Prostate gland (tissue), 2 donors: ENCODE measurements at regions not wholly inside any gene's neighbourhood (a gene's known extent, or its start where the extent isn't known, plus 50 kb on each side); places are given as distances from the start of the nearest gene placed in this dataset.

ENCODE experiments used
- DNase-seq: peaks from one replicate; pipeline ENCODE4 v3.0.0-alpha.2; 2019; ENCODE audit warnings: low spot score
- H3K27ac ChIP-seq, 2 donors: fragments of 200-600 bp; sonication (generic); 2 replicates each; pipeline ENCODE4 v1.5.1; 2017 to 2019
- H3K27me3 ChIP-seq: fragments of 200-600 bp; sonication (generic); replicated peaks from 2 replicates; pipeline ENCODE4 v1.5.1; 2019; ENCODE audit not compliant: insufficient read depth
- H3K36me3 ChIP-seq, 2 donors: fragments of 200-600 bp; sonication (generic); 1 replicate in 1 of 2; 2 replicates in 1 of 2; pipeline versions ENCODE4 v1.5.1 to v1.8.1; 2017 to 2019
- H3K4me1 ChIP-seq: fragments of 200-600 bp; sonication (generic); replicated peaks from 2 replicates; pipeline ENCODE4 v1.5.1; 2019
- H3K4me3 ChIP-seq, 2 donors: fragments of 200-600 bp; sonication (generic); 2 replicates each; pipeline ENCODE4 v1.5.1; 2017 to 2019
- H3K9me3 ChIP-seq: fragments of 200-600 bp; sonication (generic); 2 replicates; pipeline ENCODE4 v1.5.1; 2017
- POLR2A ChIP-seq: fragments of 450-650 bp; IDR thresholded peaks from one replicate; pipeline ENCODE4 v1.6.1; 2016; ENCODE audit warnings: antibody characterized with exemption, mild to moderate bottlenecking
- POLR2AphosphoS5 ChIP-seq: sonication (generic); formaldehyde crosslinking; IDR thresholded peaks from one replicate; pipeline ENCODE4 v1.6.1; 2017; ENCODE audit warnings: antibody characterized with exemption
- WGBS: methylation state at CpG from one replicate; pipeline ENCODE4 v1.1.5; 2018; 5-methylcytosine and 5-hydroxymethylcytosine counted together
- intact Hi-C: fragments of 100-400 bp; cut with DNase I; formaldehyde crosslinking; loops from one replicate; pipeline ENCODE4 v1.14.2; 2022
- TF ChIP-seq, protein P1 (sequence below), 4 experiments: fragments of 200-600 bp in 2 of 4; fragments of 450-650 bp in 2 of 4; sonication (generic) in 2 of 4; IDR thresholded peaks; 1 replicate in 3 of 4; 2 replicates in 1 of 4; pipeline ENCODE4 v1.5.1; 2016 to 2019; ENCODE audit warnings: antibody characterized with exemption in 4 of 4, mild to moderate bottlenecking in 2 of 4, moderate library complexity in 2 of 4

DNA sequence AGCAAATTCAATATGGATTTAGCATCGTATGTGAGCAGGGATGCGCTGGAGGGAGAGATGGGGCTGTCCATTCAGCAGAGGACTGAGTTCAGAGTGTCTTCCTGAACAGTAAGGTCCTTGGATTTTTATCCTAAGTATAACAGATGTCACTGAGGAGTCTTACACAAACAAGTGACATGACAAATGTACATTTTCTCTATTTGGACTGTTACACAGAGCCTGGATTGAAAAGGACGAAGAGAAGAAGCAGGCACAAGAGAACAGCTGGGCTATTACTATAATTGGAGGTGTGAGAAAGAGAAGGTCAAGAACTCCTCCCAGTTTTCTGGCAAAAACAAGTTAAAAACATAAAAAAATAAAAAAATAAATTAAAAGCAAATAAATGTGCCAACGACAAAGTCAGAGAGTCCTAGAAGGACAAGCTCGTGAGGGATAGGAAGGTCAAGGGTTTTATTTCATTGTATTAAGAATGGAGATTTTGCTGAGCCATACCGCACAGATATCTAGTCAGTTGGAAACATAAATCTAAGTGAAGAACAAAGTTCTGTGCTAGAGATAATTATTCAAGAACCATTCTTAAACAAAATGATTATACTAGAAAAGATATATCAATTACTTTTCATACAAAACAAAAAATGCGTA lies 1186.3 kb downstream of the EFNB2 start:
- Histone ChIP-seq H3K4me3 (no peak overlapping the region), H3K36me3 (no peaks in the 10 kb centered on the region), H3K4me1 (no peaks in the 10 kb centered on the region), H3K27me3 (no peaks in the 10 kb centered on the region), H3K9me3 (no peaks in the 10 kb centered on the region), H3K27ac (no peak overlapping the region)
- 81% methylated on average over 7 of the region's 7 CpGs for WGBS
- intact Hi-C loops: no loop called here
- DNase-seq: no peak
- TF ChIP-seq POLR2A (no peak), POLR2AphosphoS5 (no peak)
- TF ChIP-seq, protein P1, sequence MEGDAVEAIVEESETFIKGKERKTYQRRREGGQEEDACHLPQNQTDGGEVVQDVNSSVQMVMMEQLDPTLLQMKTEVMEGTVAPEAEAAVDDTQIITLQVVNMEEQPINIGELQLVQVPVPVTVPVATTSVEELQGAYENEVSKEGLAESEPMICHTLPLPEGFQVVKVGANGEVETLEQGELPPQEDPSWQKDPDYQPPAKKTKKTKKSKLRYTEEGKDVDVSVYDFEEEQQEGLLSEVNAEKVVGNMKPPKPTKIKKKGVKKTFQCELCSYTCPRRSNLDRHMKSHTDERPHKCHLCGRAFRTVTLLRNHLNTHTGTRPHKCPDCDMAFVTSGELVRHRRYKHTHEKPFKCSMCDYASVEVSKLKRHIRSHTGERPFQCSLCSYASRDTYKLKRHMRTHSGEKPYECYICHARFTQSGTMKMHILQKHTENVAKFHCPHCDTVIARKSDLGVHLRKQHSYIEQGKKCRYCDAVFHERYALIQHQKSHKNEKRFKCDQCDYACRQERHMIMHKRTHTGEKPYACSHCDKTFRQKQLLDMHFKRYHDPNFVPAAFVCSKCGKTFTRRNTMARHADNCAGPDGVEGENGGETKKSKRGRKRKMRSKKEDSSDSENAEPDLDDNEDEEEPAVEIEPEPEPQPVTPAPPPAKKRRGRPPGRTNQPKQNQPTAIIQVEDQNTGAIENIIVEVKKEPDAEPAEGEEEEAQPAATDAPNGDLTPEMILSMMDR (IDR thresholded peaks at IDR 0.05): no peak

DNA sequence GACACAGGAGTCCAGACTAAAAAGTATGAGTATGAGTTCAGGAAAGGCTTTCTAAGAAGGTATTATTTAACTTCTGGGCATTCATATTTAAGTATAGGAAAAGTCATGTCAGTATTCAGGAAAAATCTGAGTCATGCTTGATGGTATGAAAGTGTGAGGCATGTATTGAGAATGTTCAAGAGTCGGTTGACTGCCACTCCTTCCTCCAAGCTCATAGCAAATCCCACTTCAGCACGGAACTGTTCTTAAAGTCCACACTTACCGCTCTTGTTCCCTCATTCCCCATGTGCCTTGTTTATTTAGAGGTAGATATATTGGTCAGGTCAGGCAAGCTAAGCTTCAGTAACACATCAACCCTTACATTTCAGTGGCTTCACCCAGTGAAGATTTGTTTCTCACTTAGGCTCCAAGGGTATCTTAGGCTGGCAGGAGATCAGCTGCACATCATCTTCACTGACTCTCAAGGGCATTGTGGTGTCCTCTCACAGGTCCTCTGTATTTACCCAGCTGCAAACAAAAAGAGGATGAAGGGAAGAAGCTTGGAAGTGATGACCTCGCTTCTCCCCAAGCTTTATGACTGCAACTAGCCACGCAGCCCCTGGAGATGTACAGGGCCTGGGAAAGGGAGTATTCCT lies 1189.2 kb downstream of the EFNB2 start:
- intact Hi-C loops: no loop called here
- H3K4me1 ChIP-seq: no peaks in the 10 kb centered on the region
- no peaks in the 10 kb centered on the region for H3K9me3 ChIP-seq
- no peaks in the 10 kb centered on the region for H3K36me3 ChIP-seq
- H3K27ac ChIP-seq: no peak overlapping the region
- H3K27me3 ChIP-seq: no peaks in the 10 kb centered on the region
- no peak overlapping the region for H3K4me3 ChIP-seq
- DNase-seq: no peak
- 92% methylated on average over 5 of the region's 5 CpGs for WGBS
- TF ChIP-seq POLR2AphosphoS5 (no peak), POLR2A (no peak)
- TF ChIP-seq, protein P1 (IDR thresholded peaks at IDR 0.05): no peak

DNA sequence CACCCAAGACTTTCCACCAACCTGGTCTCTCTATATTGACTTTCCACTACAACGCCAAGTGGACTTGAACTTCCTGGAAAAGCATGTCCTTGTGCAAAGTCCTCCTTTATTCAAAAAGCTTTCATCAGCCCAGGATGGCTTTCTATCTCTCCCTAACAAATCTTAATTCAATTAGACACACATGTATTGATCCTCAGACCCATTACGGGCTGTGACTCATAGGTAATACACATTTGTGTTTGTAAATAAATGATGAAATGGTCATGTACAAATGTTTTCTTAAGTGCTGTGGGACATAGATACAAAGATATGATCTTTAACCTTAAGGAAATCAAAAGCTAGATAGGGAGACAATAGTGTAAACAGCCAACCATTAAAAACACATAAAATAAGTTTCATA lies 1189.7 kb downstream of the EFNB2 start:
- no peak overlapping the region for H3K4me3 ChIP-seq
- DNase-seq: no peak
- TF ChIP-seq, protein P1 (IDR thresholded peaks at IDR 0.05): no peak
- WGBS: 98% methylated on average over 2 of the region's 2 CpGs
- intact Hi-C loops: no loop called here
- no peaks in the 10 kb centered on the region for H3K9me3 ChIP-seq
- H3K36me3 ChIP-seq: no peaks in the 10 kb centered on the region
- no peak overlapping the region for H3K27ac ChIP-seq
- H3K4me1 ChIP-seq: no peaks in the 10 kb centered on the region
- H3K27me3 ChIP-seq: no peaks in the 10 kb centered on the region

DNA sequence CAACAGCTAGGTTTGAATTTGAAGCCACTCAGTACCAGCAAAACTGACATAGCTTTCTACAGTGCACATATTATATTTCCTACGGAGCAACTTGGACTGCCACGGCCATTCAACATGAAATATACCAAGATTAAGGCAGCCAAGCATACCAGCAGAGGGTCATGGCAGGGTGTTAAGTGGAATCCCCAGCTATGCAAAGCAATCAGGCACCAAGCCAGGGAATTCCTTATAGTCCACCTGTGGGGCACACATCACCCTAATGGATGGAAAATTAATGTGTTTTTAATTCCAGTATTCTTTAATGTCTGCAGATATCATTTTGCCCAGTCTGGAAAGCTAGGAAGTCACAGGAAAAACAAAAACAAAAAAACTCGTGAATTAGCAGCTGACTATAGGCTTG lies 1190.3 kb downstream of the EFNB2 start:
- no peak overlapping the region for H3K4me3 ChIP-seq
- no peak for DNase-seq
- no peak for TF ChIP-seq POLR2AphosphoS5
- TF ChIP-seq POLR2A: no peak
- TF ChIP-seq, protein P1 (IDR thresholded peaks at IDR 0.05): no peak
- H3K27ac ChIP-seq: no peak overlapping the region
- H3K9me3 ChIP-seq: no peaks in the 10 kb centered on the region
- H3K27me3 ChIP-seq: no peaks in the 10 kb centered on the region
- 78% methylated on average over 3 of the region's 3 CpGs for WGBS
- intact Hi-C loops: no loop called here
- no peaks in the 10 kb centered on the region for H3K4me1 ChIP-seq
- no peaks in the 10 kb centered on the region for H3K36me3 ChIP-seq
